Neural cell (in vitro differentiated cells): ENCODE measurements at regions not wholly inside any gene's neighbourhood (a gene's known extent, or its start where the extent isn't known, plus 50 kb on each side); places are given as distances from the start of the nearest gene placed in this dataset.

Source experiments
- CTCF ChIP-seq: fragments of 450-650 bp; IDR thresholded peaks from 2 replicates; pipeline ENCODE4 v1.5.1; 2014; ENCODE audit warnings: antibody characterized with exemption, mild to moderate bottlenecking, moderate library complexity; ENCODE audit not compliant: poor library complexity, severe bottlenecking
- POLR2AphosphoS5 ChIP-seq: IDR thresholded peaks from 2 replicates; pipeline ENCODE4 v1.6.1; 2012
- RAD21 ChIP-seq: fragments of 450-650 bp; conservative IDR thresholded peaks from 2 replicates; pipeline ENCODE4 v1.6.1; 2014; ENCODE audit warnings: antibody characterized with exemption, mild to moderate bottlenecking, moderate library complexity
- SMC3 ChIP-seq: fragments of 450-650 bp; conservative IDR thresholded peaks from 2 replicates; pipeline ENCODE4 v1.6.1; 2014; ENCODE audit warnings: antibody characterized with exemption, mild to moderate bottlenecking, moderate library complexity; ENCODE audit not compliant: poor library complexity
- TAF1 ChIP-seq: IDR thresholded peaks from 2 replicates; pipeline ENCODE4 v1.6.1; 2012; ENCODE audit warnings: low read depth
- TF ChIP-seq, protein P1 (sequence below): IDR thresholded peaks from 2 replicates; pipeline ENCODE4 v1.6.1; 2012; ENCODE audit warnings: borderline replicate concordance

DNA sequence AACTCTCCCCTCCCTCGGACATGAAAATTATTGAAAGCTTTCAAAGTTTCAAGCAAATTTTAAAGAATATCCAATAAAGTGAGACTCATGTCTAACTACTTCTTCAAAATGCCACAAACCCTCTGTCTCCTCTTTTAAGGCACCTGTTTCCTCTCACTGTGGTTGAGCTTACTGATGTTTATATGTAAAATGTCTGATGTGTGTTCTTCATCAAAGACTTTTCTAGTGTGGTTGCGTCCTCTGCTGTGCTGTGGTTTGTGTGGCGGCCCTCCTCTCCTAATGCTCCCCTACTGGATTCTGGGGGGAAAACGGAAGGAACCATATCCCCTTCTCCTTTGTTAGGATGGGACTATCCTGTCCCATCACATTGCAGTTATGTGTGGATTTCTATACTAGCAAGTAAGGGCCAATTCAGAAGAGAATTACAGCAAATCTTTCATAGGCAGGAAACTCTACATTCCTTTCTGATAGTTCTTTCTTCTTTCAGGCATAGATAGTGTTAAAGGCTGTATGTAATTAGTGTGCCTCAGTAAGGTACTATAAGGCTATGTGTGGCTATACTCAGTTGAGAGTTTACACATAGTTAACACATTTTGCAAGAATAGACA, 221.0 kb upstream of the GPRIN3 start:
- TF ChIP-seq RAD21 (no peak), POLR2AphosphoS5 (no peak), CTCF (no peak), SMC3 (no peak), TAF1 (no peak)
- TF ChIP-seq, protein P1, sequence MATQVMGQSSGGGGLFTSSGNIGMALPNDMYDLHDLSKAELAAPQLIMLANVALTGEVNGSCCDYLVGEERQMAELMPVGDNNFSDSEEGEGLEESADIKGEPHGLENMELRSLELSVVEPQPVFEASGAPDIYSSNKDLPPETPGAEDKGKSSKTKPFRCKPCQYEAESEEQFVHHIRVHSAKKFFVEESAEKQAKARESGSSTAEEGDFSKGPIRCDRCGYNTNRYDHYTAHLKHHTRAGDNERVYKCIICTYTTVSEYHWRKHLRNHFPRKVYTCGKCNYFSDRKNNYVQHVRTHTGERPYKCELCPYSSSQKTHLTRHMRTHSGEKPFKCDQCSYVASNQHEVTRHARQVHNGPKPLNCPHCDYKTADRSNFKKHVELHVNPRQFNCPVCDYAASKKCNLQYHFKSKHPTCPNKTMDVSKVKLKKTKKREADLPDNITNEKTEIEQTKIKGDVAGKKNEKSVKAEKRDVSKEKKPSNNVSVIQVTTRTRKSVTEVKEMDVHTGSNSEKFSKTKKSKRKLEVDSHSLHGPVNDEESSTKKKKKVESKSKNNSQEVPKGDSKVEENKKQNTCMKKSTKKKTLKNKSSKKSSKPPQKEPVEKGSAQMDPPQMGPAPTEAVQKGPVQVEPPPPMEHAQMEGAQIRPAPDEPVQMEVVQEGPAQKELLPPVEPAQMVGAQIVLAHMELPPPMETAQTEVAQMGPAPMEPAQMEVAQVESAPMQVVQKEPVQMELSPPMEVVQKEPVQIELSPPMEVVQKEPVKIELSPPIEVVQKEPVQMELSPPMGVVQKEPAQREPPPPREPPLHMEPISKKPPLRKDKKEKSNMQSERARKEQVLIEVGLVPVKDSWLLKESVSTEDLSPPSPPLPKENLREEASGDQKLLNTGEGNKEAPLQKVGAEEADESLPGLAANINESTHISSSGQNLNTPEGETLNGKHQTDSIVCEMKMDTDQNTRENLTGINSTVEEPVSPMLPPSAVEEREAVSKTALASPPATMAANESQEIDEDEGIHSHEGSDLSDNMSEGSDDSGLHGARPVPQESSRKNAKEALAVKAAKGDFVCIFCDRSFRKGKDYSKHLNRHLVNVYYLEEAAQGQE, result no peak
